ENCODE measurements at regions not wholly inside any gene's neighbourhood (a gene's known extent, or its start where the extent isn't known, plus 50 kb on each side); places are given as distances from the start of the nearest gene placed in this dataset.
"Not testable (repeated sequence)": the region's sequence is repeated elsewhere in the genome, so short reads cannot be mapped to it uniquely, and the experiment has no call there.

GRCh38 chr18:15330600-15330999 lies 582.6 kb downstream of the ANKRD30B start:
- not testable (repeated sequence) for TF ChIP-seq POLR2A, CTCF (IDR thresholded peaks at IDR 0.05)
